Nephron (organoid): ENCODE measurements at regions not wholly inside any gene's neighbourhood (a gene's known extent, or its start where the extent isn't known, plus 50 kb on each side); places are given as distances from the start of the nearest gene placed in this dataset.

ENCODE experiments used
- H3K27ac Mint-ChIP-seq, 3 experiments: 2 replicates each; pipeline ENCODE4 v1.8.0; 2020; ENCODE audit warnings: mixed read lengths in 3 of 3, mild to moderate bottlenecking in 2 of 3, moderate library complexity in 1 of 3
- H3K27me3 Mint-ChIP-seq: 2 replicates; pipeline ENCODE4 v1.8.0; 2021; ENCODE audit warnings: low read depth, mild to moderate bottlenecking, moderate library complexity, mixed read lengths
- H3K36me3 Mint-ChIP-seq: 2 replicates; pipeline ENCODE4 v1.8.0; 2020; ENCODE audit warnings: low read depth, mixed read lengths
- H3K4me1 Mint-ChIP-seq: 2 replicates; pipeline ENCODE4 v1.8.0; 2020; ENCODE audit warnings: mixed read lengths
- H3K4me3 Mint-ChIP-seq, 3 experiments: 2 replicates each; pipeline ENCODE4 v1.8.0; 2020; ENCODE audit warnings: mild to moderate bottlenecking in 3 of 3, mixed read lengths in 3 of 3, moderate library complexity in 2 of 3
- H3K9me3 Mint-ChIP-seq: 2 replicates; pipeline ENCODE4 v1.8.0; 2020; ENCODE audit warnings: mixed read lengths
- TF ChIP-seq, protein P1 (sequence below), 3 experiments: fragments of 200-600 bp; sonication (generic); IDR thresholded peaks; one replicate each; pipeline ENCODE4 v1.5.0; 2021; ENCODE audit warnings: antibody characterized with exemption in 3 of 3; ENCODE audit not compliant: unreplicated experiment in 3 of 3

DNA sequence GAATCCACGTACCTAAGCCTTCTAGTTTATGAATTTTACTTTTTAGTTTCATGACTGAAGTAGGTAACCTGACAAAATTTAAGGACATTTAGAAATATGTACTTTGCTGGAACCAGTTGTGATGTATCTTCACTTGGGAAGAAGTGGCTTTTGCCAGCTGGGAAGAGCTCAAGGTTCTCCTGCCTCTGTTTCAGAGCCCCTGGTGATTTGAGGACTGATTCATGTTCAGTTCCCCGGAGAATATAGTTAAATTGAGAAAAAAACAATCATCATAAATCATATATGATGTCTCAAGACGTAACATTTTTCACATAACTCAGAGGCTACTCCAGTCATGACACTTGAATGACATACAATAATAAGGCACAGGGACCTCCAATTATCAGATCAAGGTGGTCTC lies 473.4 kb downstream of the EPHA3 start:
- Mint-ChIP-seq H3K27ac (no peak overlapping the region), H3K4me1 (peaks cover 8% of the 10 kb centered on the region), H3K9me3 (no peaks in the 10 kb centered on the region), H3K27me3 (no peaks in the 10 kb centered on the region), H3K36me3 (no peaks in the 10 kb centered on the region), H3K4me3 (no peak overlapping the region)
- TF ChIP-seq, protein P1, sequence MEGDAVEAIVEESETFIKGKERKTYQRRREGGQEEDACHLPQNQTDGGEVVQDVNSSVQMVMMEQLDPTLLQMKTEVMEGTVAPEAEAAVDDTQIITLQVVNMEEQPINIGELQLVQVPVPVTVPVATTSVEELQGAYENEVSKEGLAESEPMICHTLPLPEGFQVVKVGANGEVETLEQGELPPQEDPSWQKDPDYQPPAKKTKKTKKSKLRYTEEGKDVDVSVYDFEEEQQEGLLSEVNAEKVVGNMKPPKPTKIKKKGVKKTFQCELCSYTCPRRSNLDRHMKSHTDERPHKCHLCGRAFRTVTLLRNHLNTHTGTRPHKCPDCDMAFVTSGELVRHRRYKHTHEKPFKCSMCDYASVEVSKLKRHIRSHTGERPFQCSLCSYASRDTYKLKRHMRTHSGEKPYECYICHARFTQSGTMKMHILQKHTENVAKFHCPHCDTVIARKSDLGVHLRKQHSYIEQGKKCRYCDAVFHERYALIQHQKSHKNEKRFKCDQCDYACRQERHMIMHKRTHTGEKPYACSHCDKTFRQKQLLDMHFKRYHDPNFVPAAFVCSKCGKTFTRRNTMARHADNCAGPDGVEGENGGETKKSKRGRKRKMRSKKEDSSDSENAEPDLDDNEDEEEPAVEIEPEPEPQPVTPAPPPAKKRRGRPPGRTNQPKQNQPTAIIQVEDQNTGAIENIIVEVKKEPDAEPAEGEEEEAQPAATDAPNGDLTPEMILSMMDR (IDR thresholded peaks at IDR 0.05; ENCODE audit: unreplicated experiment in 3 of 3), result no peak

DNA sequence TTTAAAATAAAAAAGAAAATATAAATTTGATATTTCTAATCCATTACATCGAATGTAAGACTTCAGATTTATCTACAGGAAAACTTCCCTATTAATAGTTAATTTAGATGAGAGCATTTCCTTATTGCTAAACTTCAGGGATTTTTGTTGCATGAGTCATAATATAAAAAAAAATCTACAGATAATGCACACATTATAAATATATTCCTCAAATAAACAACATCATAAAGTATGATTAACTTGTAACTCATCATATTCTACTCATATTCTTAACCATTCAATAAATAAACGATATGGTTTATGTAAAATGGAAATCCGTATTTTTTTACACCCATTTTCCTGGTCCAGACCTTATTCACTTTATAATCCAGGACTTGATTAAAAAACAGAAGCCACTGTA lies 477.0 kb downstream of the EPHA3 start:
- H3K9me3 Mint-ChIP-seq, result peaks cover 3% of the 10 kb centered on the region
- H3K27ac Mint-ChIP-seq, result no peak overlapping the region
- H3K4me1 Mint-ChIP-seq, result no peaks in the 10 kb centered on the region
- no peaks in the 10 kb centered on the region for H3K36me3 Mint-ChIP-seq
- TF ChIP-seq, protein P1 (IDR thresholded peaks at IDR 0.05; ENCODE audit: unreplicated experiment in 3 of 3), result no peak
- H3K27me3 Mint-ChIP-seq, result no peaks in the 10 kb centered on the region
- H3K4me3 Mint-ChIP-seq, result no peak overlapping the region

DNA sequence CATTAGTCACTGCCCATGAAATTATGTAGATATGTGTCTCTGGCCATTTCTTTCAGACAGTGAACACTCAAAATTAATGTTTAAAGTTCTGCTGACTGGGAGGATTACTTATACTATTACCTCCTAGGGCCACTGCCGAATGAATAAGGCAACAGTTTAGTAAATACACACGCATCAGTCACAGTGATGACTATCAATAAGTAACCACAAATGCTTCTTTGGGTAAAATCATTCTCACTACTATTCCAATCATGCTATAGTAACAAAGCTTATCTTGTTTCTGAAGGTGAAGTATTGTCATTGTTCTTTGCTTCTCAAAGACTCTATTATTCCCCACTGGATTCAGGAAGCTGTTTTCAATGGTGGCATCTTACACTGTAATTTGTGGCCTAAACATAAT lies 478.8 kb downstream of the EPHA3 start:
- no peak overlapping the region for H3K4me3 Mint-ChIP-seq

DNA sequence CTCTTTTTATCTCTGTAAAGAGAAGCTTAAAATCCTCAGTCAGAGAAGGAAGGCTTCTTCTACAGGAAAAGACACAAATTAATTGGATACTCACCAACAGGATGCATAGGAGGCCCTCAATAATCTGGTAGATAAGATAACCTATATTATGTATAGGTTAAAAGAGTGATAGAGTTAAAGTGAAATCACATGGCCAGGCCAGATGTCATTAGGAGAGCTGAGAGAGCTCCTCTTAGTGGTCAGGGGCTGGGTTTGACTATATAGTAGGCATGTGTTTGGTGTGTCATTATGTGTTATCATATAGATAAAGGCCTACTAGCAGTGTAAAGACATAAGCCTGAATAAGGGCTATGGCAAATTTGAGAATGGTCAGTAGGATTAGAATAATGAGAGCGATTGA lies 479.3 kb downstream of the EPHA3 start:
- Mint-ChIP-seq H3K36me3 (no peaks in the 10 kb centered on the region), H3K4me1 (no peaks in the 10 kb centered on the region), H3K27me3 (no peaks in the 10 kb centered on the region), H3K4me3 (no peak overlapping the region), H3K9me3 (peaks cover 3% of the 10 kb centered on the region), H3K27ac (no peak overlapping the region)
- TF ChIP-seq, protein P1 (IDR thresholded peaks at IDR 0.05; ENCODE audit: unreplicated experiment in 3 of 3), result no peak

More for the DNA sequence above, 478.8 kb downstream of the EPHA3 start:
- no peaks in the 10 kb centered on the region for H3K36me3 Mint-ChIP-seq
- H3K4me1 Mint-ChIP-seq, result no peaks in the 10 kb centered on the region
- H3K27ac Mint-ChIP-seq, result no peak overlapping the region
- H3K9me3 Mint-ChIP-seq, result peaks cover 3% of the 10 kb centered on the region
- no peaks in the 10 kb centered on the region for H3K27me3 Mint-ChIP-seq
- TF ChIP-seq, protein P1 (IDR thresholded peaks at IDR 0.05; ENCODE audit: unreplicated experiment in 3 of 3), result no peak

DNA sequence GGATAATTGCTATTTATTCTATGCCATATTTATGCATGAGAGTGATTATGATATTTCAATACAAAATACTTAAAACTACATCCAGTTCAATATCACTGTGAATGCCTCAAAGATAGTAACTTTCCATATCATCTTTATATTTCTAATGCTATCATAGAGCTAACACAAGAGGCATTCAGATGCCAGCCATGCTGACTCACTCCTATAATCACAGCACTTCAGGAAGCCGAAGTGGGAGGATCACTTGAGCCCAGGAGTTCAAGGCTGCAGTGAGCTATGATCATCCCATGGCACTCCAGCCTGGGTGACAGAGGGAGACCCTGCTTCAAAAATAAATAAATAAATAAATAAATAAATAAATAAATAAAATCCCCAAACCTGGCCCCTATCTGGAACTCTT lies 498.7 kb downstream of the EPHA3 start:
- Mint-ChIP-seq H3K36me3 (no peaks in the 10 kb centered on the region), H3K9me3 (no peaks in the 10 kb centered on the region), H3K27me3 (no peaks in the 10 kb centered on the region), H3K27ac (no peak overlapping the region), H3K4me3 (no peak overlapping the region), H3K4me1 (no peaks in the 10 kb centered on the region)
- TF ChIP-seq, protein P1 (IDR thresholded peaks at IDR 0.05; ENCODE audit: unreplicated experiment in 3 of 3), result no peak

DNA sequence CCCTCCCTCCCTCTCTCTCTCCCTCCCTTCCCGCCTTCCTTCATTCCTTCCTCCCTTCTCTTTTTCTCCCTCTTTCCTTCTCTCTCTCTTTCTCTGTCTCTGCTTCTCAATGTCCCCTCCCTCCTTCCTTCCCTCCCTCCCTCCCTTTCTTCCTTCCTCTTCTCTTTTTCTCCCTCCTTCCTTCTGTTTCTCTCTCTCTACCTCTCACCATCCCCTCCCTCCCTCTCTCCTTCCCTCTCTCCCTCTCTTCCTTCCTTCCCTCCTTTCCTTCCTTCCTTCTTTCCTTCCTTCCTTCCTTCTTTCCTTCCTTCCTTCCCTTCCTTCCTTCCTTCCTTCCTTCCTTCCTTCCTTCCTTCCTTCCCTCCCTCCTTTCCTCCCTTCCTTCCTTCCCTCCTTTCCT lies 504.6 kb downstream of the EPHA3 start:
- Mint-ChIP-seq H3K27me3 (no peaks in the 10 kb centered on the region), H3K4me1 (no peaks in the 10 kb centered on the region), H3K4me3 (no peak overlapping the region), H3K36me3 (no peaks in the 10 kb centered on the region), H3K27ac (no peak overlapping the region), H3K9me3 (no peaks in the 10 kb centered on the region)
- TF ChIP-seq, protein P1 (IDR thresholded peaks at IDR 0.05; ENCODE audit: unreplicated experiment in 3 of 3), result no peak
